Gastrocnemius medialis (tissue), 4 donors: ENCODE measurements at regions not wholly inside any gene's neighbourhood (a gene's known extent, or its start where the extent isn't known, plus 50 kb on each side); places are given as distances from the start of the nearest gene placed in this dataset.

Source experiments
- CTCF ChIP-seq, 5 experiments: fragments of 450-650 bp in 3 of 5; fragments of 200-600 bp in 2 of 5; sonication (generic) in 2 of 5; IDR thresholded peaks in 4 of 5; conservative IDR thresholded peaks in 1 of 5; 1 replicate in 4 of 5; 2 replicates in 1 of 5; pipeline ENCODE4 v1.5.1; 2016 to 2019; ENCODE audit warnings: antibody characterized with exemption in 5 of 5, mild to moderate bottlenecking in 3 of 5, moderate library complexity in 3 of 5
- POLR2A ChIP-seq, 2 donors: fragments of 450-650 bp; IDR thresholded peaks; one replicate each; pipeline ENCODE4 v1.6.1; 2017; ENCODE audit warnings: antibody characterized with exemption in 2 of 2, mild to moderate bottlenecking in 2 of 2, moderate library complexity in 2 of 2

- TF ChIP-seq CTCF (IDR thresholded peaks at IDR 0.05 in 4 of 5, conservative IDR thresholded peaks at IDR 0.05 in 1 of 5): no peak
- no peak for TF ChIP-seq POLR2A (IDR thresholded peaks at IDR 0.05)
Observed at GRCh38 chr16:48446534-48446920, 61.3 kb upstream of the SIAH1 start.
